Peyer's patch (tissue), 4 donors: ENCODE measurements at regions not wholly inside any gene's neighbourhood (a gene's known extent, or its start where the extent isn't known, plus 50 kb on each side); places are given as distances from the start of the nearest gene placed in this dataset.

Experiments
- DNase-seq, 3 donors: peaks; one replicate each; pipeline ENCODE4 v3.0.0-alpha.2; 2017 to 2019
- H3K27ac ChIP-seq, 4 donors: fragments of 200-600 bp; sonication (generic); one replicate each; pipeline ENCODE4 v1.5.1; 2016 to 2019
- H3K27me3 ChIP-seq, 2 donors: fragments of 200-600 bp; sonication (generic); one replicate each; pipeline ENCODE4 v1.5.1; 2019
- H3K36me3 ChIP-seq, 3 donors: fragments of 200-600 bp; sonication (generic); one replicate each; pipeline ENCODE4 v1.5.1; 2016 to 2019
- H3K4me1 ChIP-seq, 4 donors: fragments of 200-600 bp; sonication (generic); one replicate each; pipeline ENCODE4 v1.5.1; 2016 to 2019
- H3K4me3 ChIP-seq, 4 donors: fragments of 200-600 bp; sonication (generic); 1 replicate in 3 of 4; 2 replicates in 1 of 4; pipeline ENCODE4 v1.5.1; 2016 to 2019; ENCODE audit warnings: mild to moderate bottlenecking in 1 of 4
- H3K9me3 ChIP-seq, 4 donors: fragments of 200-600 bp; sonication (generic); one replicate each; pipeline ENCODE4 v1.5.1; 2016 to 2019; ENCODE audit warnings: mild to moderate bottlenecking in 1 of 4
- CTCF ChIP-seq, 6 experiments: fragments of 450-650 bp in 4 of 6; fragments of 200-600 bp in 2 of 6; sonication (generic) in 1 of 6; IDR thresholded peaks; one replicate each; pipeline ENCODE4 v1.5.1; 2017 to 2019; ENCODE audit warnings: antibody characterized with exemption in 6 of 6, mild to moderate bottlenecking in 3 of 6, moderate library complexity in 1 of 6
- POLR2A ChIP-seq, 2 donors: fragments of 450-650 bp; IDR thresholded peaks; one replicate each; pipeline ENCODE4 v1.5.1; 2017; ENCODE audit warnings: antibody characterized with exemption in 2 of 2, mild to moderate bottlenecking in 2 of 2, moderate library complexity in 2 of 2

GRCh38 chr4:34108391-34108790, 2135.9 kb downstream of the ARAP2 start:
- H3K27ac ChIP-seq = no peak overlapping the region

GRCh38 chr4:34112573-34112972, 2131.7 kb downstream of the ARAP2 start:
- no peak overlapping the region for H3K27ac ChIP-seq
- no peaks in the 10 kb centered on the region for H3K36me3 ChIP-seq
- H3K4me3 ChIP-seq = no peak overlapping the region
- no peak for DNase-seq
- H3K27me3 ChIP-seq = no peaks in the 10 kb centered on the region
- TF ChIP-seq CTCF (IDR thresholded peaks at IDR 0.05) (no peak), POLR2A (IDR thresholded peaks at IDR 0.05) (no peak)
- no peaks in the 10 kb centered on the region for H3K4me1 ChIP-seq
- no peaks in the 10 kb centered on the region for H3K9me3 ChIP-seq

More at GRCh38 chr4:34108391-34108790, 2135.9 kb downstream of the ARAP2 start:
- H3K4me3 ChIP-seq = no peak overlapping the region
- H3K27me3 ChIP-seq = no peaks in the 10 kb centered on the region
- H3K36me3 ChIP-seq = no peaks in the 10 kb centered on the region
- TF ChIP-seq CTCF (IDR thresholded peaks at IDR 0.05) (no peak), POLR2A (IDR thresholded peaks at IDR 0.05) (no peak)
- H3K4me1 ChIP-seq = no peaks in the 10 kb centered on the region
- DNase-seq = no peak
- no peaks in the 10 kb centered on the region for H3K9me3 ChIP-seq

GRCh38 chr4:34138385-34138784, 2105.9 kb downstream of the ARAP2 start:
- TF ChIP-seq POLR2A (IDR thresholded peaks at IDR 0.05) (no peak), CTCF (IDR thresholded peaks at IDR 0.05) (no peak)
- Histone ChIP-seq H3K4me1 (no peaks in the 10 kb centered on the region), H3K27ac (no peak overlapping the region), H3K36me3 (no peaks in the 10 kb centered on the region), H3K4me3 (no peak overlapping the region), H3K27me3 (no peaks in the 10 kb centered on the region), H3K9me3 (no peaks in the 10 kb centered on the region)
- DNase-seq = no peak

- no peaks in the 10 kb centered on the region for H3K4me1 ChIP-seq
- no peak for DNase-seq
- no peaks in the 10 kb centered on the region for H3K27me3 ChIP-seq
- H3K27ac ChIP-seq = no peak overlapping the region
- TF ChIP-seq CTCF (IDR thresholded peaks at IDR 0.05) (no peak), POLR2A (IDR thresholded peaks at IDR 0.05) (no peak)
- H3K9me3 ChIP-seq = no peaks in the 10 kb centered on the region
- H3K4me3 ChIP-seq = no peak overlapping the region
- no peaks in the 10 kb centered on the region for H3K36me3 ChIP-seq
Measured at GRCh38 chr4:34139346-34139745, 2105.0 kb downstream of the ARAP2 start.

- no peak for DNase-seq
- Histone ChIP-seq H3K4me1 (no peaks in the 10 kb centered on the region), H3K27me3 (no peaks in the 10 kb centered on the region), H3K4me3 (no peak overlapping the region), H3K9me3 (no peaks in the 10 kb centered on the region), H3K36me3 (no peaks in the 10 kb centered on the region), H3K27ac (no peak overlapping the region)
- TF ChIP-seq POLR2A (IDR thresholded peaks at IDR 0.05) (no peak), CTCF (IDR thresholded peaks at IDR 0.05) (no peak)
Measured at GRCh38 chr4:34148322-34148908, 2095.9 kb downstream of the ARAP2 start.

- no peaks in the 10 kb centered on the region for H3K27me3 ChIP-seq
- peaks cover 0 to 4% (median 0%) of the 10 kb centered on the region in 4 donors for H3K9me3 ChIP-seq
- DNase-seq = no peak
- no peak overlapping the region for H3K4me3 ChIP-seq
- no peaks in the 10 kb centered on the region for H3K4me1 ChIP-seq
- no peaks in the 10 kb centered on the region for H3K36me3 ChIP-seq
- H3K27ac ChIP-seq = no peak overlapping the region
- TF ChIP-seq POLR2A (IDR thresholded peaks at IDR 0.05) (no peak), CTCF (IDR thresholded peaks at IDR 0.05) (no peak)
Measured at GRCh38 chr4:34157547-34157946, 2086.8 kb downstream of the ARAP2 start.
